GM12865 (cell line): ENCODE measurements at regions not wholly inside any gene's neighbourhood (a gene's known extent, or its start where the extent isn't known, plus 50 kb on each side); places are given as distances from the start of the nearest gene placed in this dataset.

Experiments used
- DNase-seq: peaks from one replicate; pipeline ENCODE4 v3.0.0; 2010; ENCODE audit warnings: low read depth
- H3K4me3 ChIP-seq: 2 replicates; pipeline ENCODE4 v1.5.1; 2011; ENCODE audit warnings: mild to moderate bottlenecking, low read depth, low read length, control low read depth
- CTCF ChIP-seq: IDR thresholded peaks from 2 replicates; pipeline ENCODE4 v1.5.1; 2011; ENCODE audit warnings: low read length, control low read depth, low read depth, inconsistent platforms; ENCODE audit not compliant: insufficient read depth; ENCODE audit errors: missing control alignments

GRCh38 chr10:52999681-53000080, 227.1 kb upstream of the MBL2 start:
- no peak overlapping the region for H3K4me3 ChIP-seq
- no peak for DNase-seq
- TF ChIP-seq CTCF, result no peak

- TF ChIP-seq CTCF, result no peak
- no peak overlapping the region for H3K4me3 ChIP-seq
- no peak for DNase-seq
Measured at GRCh38 chr10:52999258-52999657, 226.7 kb upstream of the MBL2 start.

- H3K4me3 ChIP-seq, result no peak overlapping the region
- TF ChIP-seq CTCF, result no peak
- DNase-seq, result no peak
Measured at GRCh38 chr10:52997007-52997406, 224.4 kb upstream of the MBL2 start.

GRCh38 chr10:52994370-52994769, 221.8 kb upstream of the MBL2 start:
- TF ChIP-seq CTCF, result no peak
- H3K4me3 ChIP-seq, result no peak overlapping the region
- no peak for DNase-seq

GRCh38 chr10:52993109-52993508, 220.5 kb upstream of the MBL2 start:
- no peak for TF ChIP-seq CTCF
- no peak for DNase-seq
- H3K4me3 ChIP-seq, result no peak overlapping the region

GRCh38 chr10:52992567-52992966, 220.0 kb upstream of the MBL2 start:
- no peak for DNase-seq
- no peak overlapping the region for H3K4me3 ChIP-seq
- TF ChIP-seq CTCF, result no peak

GRCh38 chr10:52988923-52989322, 216.3 kb upstream of the MBL2 start:
- H3K4me3 ChIP-seq, result no peak overlapping the region
- DNase-seq, result no peak
- TF ChIP-seq CTCF, result no peak
